ENCODE measurements at regions not wholly inside any gene's neighbourhood (a gene's known extent, or its start where the extent isn't known, plus 50 kb on each side); places are given as distances from the start of the nearest gene placed in this dataset.
"Not testable (repeated sequence)": the region's sequence is repeated elsewhere in the genome, so short reads cannot be mapped to it uniquely, and the experiment has no call there.

DNA sequence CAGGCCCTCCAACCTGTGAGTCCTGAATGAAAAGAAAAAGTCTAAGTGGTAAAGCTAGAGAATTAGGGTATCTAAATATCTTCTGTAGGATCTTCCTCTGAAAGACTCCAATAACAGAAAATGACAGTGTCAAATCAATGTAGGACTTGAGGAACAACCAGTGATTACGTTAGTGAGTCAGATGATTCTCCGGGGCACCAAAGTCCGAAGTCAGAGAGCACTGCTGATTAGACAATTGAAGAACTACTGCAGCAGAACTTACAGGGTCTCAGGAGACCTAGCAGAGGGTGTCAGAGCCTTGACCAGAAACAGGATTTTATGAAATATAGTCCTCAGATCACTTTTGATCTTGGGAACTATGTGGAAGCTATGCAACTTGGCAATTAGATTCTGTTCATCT is 605.8 kb downstream of the EPHA3 start:
- no peak overlapping the region for H3K4me3 ChIP-seq (ENCODE audit: low read depth in 1 of 2, low read length in 2 of 2)
- 78 to 80% methylated on average over 3 of the region's 3 CpGs for WGBS, 2 donors

DNA sequence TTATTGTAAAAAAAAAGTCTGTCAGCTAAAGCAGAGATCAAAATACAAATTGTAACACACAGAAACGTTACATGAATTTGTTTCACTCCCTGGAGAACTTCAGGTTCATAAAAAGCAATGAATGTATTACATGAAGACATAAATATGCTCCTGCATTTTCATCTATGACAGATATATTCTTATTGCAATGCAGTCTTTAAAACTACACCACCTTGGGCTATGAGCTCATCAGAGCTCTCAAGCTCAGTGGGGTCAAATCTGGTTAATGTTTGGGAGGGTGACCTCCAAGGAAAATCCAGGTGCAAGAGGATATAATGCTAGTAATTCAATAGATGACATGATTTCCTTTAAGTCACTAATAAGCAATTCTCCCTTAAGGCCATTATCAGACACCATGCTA is 606.8 kb downstream of the EPHA3 start:
- Histone ChIP-seq H3K27ac (ENCODE audit: low read depth in 2 of 2, low read length in 1 of 2) (no peak overlapping the region), H3K4me1 (ENCODE audit: control insufficient read depth in 2 of 2, insufficient read depth in 2 of 2, low read length in 1 of 2) (no peaks in the 10 kb centered on the region), H3K36me3 (ENCODE audit: control insufficient read depth in 2 of 2, insufficient read depth in 2 of 2, low read length in 1 of 2) (no peaks in the 10 kb centered on the region), H3K27me3 (ENCODE audit: control insufficient read depth in 1 of 2, insufficient read depth in 2 of 2, low read length in 2 of 2) (no peaks in the 10 kb centered on the region), H3K4me3 (ENCODE audit: low read depth in 1 of 2, low read length in 2 of 2) (no peak overlapping the region), H3K9me3 (ENCODE audit: control insufficient read depth in 2 of 2, insufficient read depth in 1 of 2, low read depth in 1 of 2, low read length in 1 of 2) (no peaks in the 10 kb centered on the region)
- 34 to 36% methylated on average over 1 of the region's 1 CpG for WGBS, 2 donors

More for the DNA sequence above, 605.8 kb downstream of the EPHA3 start:
- Histone ChIP-seq H3K9me3 (ENCODE audit: control insufficient read depth in 2 of 2, insufficient read depth in 1 of 2, low read depth in 1 of 2, low read length in 1 of 2) (no peaks in the 10 kb centered on the region), H3K27ac (ENCODE audit: low read depth in 2 of 2, low read length in 1 of 2) (no peak overlapping the region), H3K4me1 (ENCODE audit: control insufficient read depth in 2 of 2, insufficient read depth in 2 of 2, low read length in 1 of 2) (no peaks in the 10 kb centered on the region), H3K27me3 (ENCODE audit: control insufficient read depth in 1 of 2, insufficient read depth in 2 of 2, low read length in 2 of 2) (no peaks in the 10 kb centered on the region), H3K36me3 (ENCODE audit: control insufficient read depth in 2 of 2, insufficient read depth in 2 of 2, low read length in 1 of 2) (no peaks in the 10 kb centered on the region)

DNA sequence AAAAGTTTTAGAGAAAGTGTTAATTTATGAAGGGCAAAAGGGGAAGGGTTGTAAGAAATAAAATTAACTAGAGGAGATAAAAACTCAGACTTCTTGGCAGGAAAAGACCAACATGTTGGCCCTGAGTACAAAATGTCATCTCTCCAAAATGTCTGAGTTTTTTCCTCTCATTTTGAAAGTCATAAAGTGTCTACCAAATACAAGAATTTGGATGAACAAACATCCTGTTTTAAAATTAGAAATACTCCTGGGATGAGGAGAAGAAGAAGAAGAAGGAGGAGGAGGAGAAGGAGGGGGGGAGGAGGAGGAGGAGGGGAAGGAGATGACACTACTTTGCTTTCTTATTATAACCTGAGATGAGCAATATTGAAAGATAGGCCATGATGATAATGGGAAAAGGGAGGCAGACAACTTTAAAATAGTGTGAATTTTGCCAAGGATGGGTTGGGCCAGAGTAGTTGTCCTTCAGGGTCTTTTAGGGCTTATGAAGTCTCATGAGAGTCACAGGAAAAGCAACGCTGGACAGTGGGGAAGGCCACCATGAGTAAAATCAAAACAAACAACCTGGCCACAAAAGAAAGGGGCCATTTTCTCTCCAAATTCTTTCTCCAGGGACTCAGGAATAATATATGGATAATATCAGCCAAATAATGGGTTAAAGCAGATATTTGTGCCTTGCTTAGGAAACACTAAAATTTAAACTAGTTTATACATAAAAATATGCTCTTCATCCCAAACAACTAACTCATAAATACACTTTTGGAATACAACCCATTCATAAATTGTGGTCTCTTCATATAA is 632.9 kb downstream of the EPHA3 start:
- Histone ChIP-seq H3K4me3 (ENCODE audit: low read depth in 1 of 2, low read length in 2 of 2) (no peak overlapping the region), H3K36me3 (ENCODE audit: control insufficient read depth in 2 of 2, insufficient read depth in 2 of 2, low read length in 1 of 2) (no peaks in the 10 kb centered on the region), H3K9me3 (ENCODE audit: control insufficient read depth in 2 of 2, insufficient read depth in 1 of 2, low read depth in 1 of 2, low read length in 1 of 2) (no peaks in the 10 kb centered on the region), H3K4me1 (ENCODE audit: control insufficient read depth in 2 of 2, insufficient read depth in 2 of 2, low read length in 1 of 2) (no peaks in the 10 kb centered on the region), H3K27ac (ENCODE audit: low read depth in 2 of 2, low read length in 1 of 2) (no peak overlapping the region), H3K27me3 (ENCODE audit: control insufficient read depth in 1 of 2, insufficient read depth in 2 of 2, low read length in 2 of 2) (no peaks in the 10 kb centered on the region)
- WGBS, 2 donors: 47 to 67% methylated on average over 1 of the region's 1 CpG

DNA sequence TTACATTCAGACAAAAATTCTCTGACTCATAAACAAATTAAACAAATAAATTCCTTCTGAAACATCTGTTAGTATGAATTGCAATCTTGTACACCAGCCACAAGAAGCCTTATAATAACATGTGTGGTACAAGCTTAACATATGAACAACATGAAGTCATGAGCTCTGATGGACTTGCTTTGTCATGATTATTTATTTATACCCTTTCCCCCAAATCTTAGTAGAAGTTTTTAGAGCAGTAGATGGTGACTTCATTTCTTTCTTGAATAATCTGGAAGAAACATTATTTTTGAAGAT is 633.4 kb downstream of the EPHA3 start:
- Histone ChIP-seq H3K4me1 (ENCODE audit: control insufficient read depth in 2 of 2, insufficient read depth in 2 of 2, low read length in 1 of 2) (no peaks in the 10 kb centered on the region), H3K27ac (ENCODE audit: low read depth in 2 of 2, low read length in 1 of 2) (no peak overlapping the region), H3K27me3 (ENCODE audit: control insufficient read depth in 1 of 2, insufficient read depth in 2 of 2, low read length in 2 of 2) (no peaks in the 10 kb centered on the region), H3K36me3 (ENCODE audit: control insufficient read depth in 2 of 2, insufficient read depth in 2 of 2, low read length in 1 of 2) (no peaks in the 10 kb centered on the region), H3K4me3 (ENCODE audit: low read depth in 1 of 2, low read length in 2 of 2) (no peak overlapping the region), H3K9me3 (ENCODE audit: control insufficient read depth in 2 of 2, insufficient read depth in 1 of 2, low read depth in 1 of 2, low read length in 1 of 2) (no peaks in the 10 kb centered on the region)

DNA sequence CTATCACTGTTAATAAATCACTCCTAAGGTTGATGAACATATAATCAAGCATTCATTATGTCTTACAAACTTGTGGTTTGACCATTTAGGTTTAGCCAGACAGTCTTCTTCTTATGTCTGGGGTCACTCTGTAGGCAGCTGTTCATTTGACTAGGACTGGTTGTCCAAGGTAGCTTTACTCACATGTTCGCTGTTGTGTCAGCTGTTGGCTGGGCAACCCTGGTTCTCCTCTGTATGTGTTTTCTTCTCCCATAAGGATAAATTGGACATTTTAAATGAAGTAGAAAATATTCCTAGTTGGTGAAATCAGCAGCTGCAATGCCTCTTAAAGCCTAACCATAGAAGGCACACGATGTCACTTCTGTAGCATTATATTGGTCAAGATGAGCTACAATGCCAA is 635.1 kb downstream of the EPHA3 start:
- H3K27me3 ChIP-seq (ENCODE audit: control insufficient read depth in 1 of 2, insufficient read depth in 2 of 2, low read length in 2 of 2): no peaks in the 10 kb centered on the region
- H3K27ac ChIP-seq (ENCODE audit: low read depth in 2 of 2, low read length in 1 of 2): no peak overlapping the region
- no peaks in the 10 kb centered on the region for H3K4me1 ChIP-seq (ENCODE audit: control insufficient read depth in 2 of 2, insufficient read depth in 2 of 2, low read length in 1 of 2)
- no peak overlapping the region for H3K4me3 ChIP-seq (ENCODE audit: low read depth in 1 of 2, low read length in 2 of 2)
- H3K9me3 ChIP-seq (ENCODE audit: control insufficient read depth in 2 of 2, insufficient read depth in 1 of 2, low read depth in 1 of 2, low read length in 1 of 2): no peaks in the 10 kb centered on the region
- no peaks in the 10 kb centered on the region for H3K36me3 ChIP-seq (ENCODE audit: control insufficient read depth in 2 of 2, insufficient read depth in 2 of 2, low read length in 1 of 2)
- WGBS, 2 donors: 85 to 92% methylated on average over 2 of the region's 2 CpGs

DNA sequence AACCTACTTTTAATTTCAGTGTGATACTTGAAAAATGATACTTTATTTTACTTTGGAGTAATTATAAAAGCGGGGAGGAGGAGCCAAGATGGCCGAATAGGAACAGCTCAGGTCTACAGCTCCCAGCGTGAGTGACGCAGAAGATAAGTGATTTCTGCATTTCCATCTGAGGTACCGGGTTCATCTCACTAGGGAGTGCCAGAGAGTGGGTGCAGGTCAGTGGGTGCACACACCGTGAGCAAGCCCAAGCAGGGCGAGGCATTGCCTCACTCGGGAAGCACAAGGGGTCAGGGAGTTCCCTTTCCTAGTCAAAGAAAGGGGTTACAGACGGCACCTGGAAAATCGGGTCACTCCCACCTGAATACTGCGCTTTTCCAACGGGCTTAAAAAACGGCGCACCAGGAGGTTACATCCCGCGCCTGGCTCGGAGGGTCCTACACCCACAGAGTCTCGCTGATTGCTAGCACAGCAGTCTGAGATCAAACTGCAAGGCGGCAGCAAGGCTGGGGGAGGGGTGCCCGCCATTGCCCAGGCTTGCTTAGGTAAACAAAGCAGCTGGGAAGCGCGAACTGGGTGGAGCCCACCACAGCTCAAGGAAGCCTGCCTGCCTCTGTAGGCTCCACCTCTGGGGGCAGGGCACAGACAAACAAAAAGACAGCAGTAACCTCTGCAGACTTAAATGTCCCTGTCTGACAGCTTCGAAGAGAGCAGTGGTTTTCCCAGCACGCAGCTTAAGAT is 640.3 kb downstream of the EPHA3 start:
- H3K9me3 ChIP-seq (ENCODE audit: control insufficient read depth in 2 of 2, insufficient read depth in 1 of 2, low read depth in 1 of 2, low read length in 1 of 2); H3K4me1 ChIP-seq (ENCODE audit: control insufficient read depth in 2 of 2, insufficient read depth in 2 of 2, low read length in 1 of 2); H3K36me3 ChIP-seq (ENCODE audit: control insufficient read depth in 2 of 2, insufficient read depth in 2 of 2, low read length in 1 of 2); H3K4me3 ChIP-seq (ENCODE audit: low read depth in 1 of 2, low read length in 2 of 2); H3K27ac ChIP-seq (ENCODE audit: low read depth in 2 of 2, low read length in 1 of 2); H3K27me3 ChIP-seq (ENCODE audit: control insufficient read depth in 1 of 2, insufficient read depth in 2 of 2, low read length in 2 of 2): not testable (repeated sequence)
- 85 to 86% methylated on average over 22 to 24 of the region's 24 CpGs for WGBS, 2 donors

DNA sequence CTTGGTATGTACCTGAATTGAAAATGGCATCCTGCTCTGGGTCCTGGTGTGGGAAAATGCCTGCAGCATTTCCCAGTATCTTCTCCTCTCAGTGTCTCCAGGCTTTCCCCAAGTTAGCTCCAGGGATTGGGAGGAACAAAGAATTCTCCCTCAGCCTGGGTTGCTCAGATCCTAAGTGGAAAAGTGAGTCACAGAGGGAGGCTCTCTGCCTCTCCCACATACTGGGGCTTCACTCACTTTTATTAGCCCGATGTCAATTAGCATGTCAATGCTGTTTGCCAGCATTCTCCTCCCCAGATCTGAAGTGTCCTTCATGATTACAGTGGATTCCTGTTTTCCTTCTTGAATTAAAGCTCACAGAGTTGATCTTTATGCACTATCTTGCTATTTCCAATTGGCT is 655.0 kb downstream of the EPHA3 start:
- Histone ChIP-seq H3K4me1 (ENCODE audit: control insufficient read depth in 2 of 2, insufficient read depth in 2 of 2, low read length in 1 of 2) (no peaks in the 10 kb centered on the region), H3K9me3 (ENCODE audit: control insufficient read depth in 2 of 2, insufficient read depth in 1 of 2, low read depth in 1 of 2, low read length in 1 of 2) (peaks cover 0 to 16% of the 10 kb centered on the region in 2 donors), H3K27ac (ENCODE audit: low read depth in 2 of 2, low read length in 1 of 2) (no peak overlapping the region), H3K4me3 (ENCODE audit: low read depth in 1 of 2, low read length in 2 of 2) (no peak overlapping the region), H3K27me3 (ENCODE audit: control insufficient read depth in 1 of 2, insufficient read depth in 2 of 2, low read length in 2 of 2) (no peaks in the 10 kb centered on the region), H3K36me3 (ENCODE audit: control insufficient read depth in 2 of 2, insufficient read depth in 2 of 2, low read length in 1 of 2) (no peaks in the 10 kb centered on the region)
- 80 to 86% methylated on average over 1 of the region's 1 CpG for WGBS, 2 donors

DNA sequence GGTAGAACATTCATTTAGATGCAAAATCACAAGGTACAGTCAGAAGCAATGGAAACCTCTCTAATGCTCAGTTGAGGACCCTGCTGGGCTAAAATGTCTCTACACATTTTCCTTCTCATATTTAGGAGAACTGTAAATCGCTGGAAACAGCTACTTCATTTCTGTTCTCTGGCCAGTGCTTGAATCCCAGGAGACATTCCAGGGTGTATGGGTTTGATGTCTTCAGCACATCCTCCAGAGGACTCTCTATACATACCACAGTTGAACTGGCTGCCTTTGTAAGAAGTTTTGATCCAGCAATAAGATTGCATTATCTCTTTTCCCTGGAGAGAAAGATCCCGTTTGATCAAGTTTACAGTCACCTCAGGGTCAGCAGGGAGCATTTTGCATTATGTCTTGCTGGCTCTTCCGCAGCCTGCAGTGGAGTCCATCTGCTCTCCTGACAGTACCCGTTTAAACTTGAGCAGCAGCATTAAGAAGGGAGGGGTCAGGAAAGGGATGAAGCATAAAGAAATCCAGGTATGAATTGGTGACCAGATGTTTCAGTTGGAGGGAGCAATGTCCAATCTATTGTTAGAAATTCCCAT is 676.0 kb downstream of the EPHA3 start:
- Histone ChIP-seq H3K27me3 (ENCODE audit: control insufficient read depth in 1 of 2, insufficient read depth in 2 of 2, low read length in 2 of 2) (no peaks in the 10 kb centered on the region), H3K27ac (ENCODE audit: low read depth in 2 of 2, low read length in 1 of 2) (no peak overlapping the region), H3K4me1 (ENCODE audit: control insufficient read depth in 2 of 2, insufficient read depth in 2 of 2, low read length in 1 of 2) (no peaks in the 10 kb centered on the region), H3K9me3 (ENCODE audit: control insufficient read depth in 2 of 2, insufficient read depth in 1 of 2, low read depth in 1 of 2, low read length in 1 of 2) (no peaks in the 10 kb centered on the region), H3K4me3 (ENCODE audit: low read depth in 1 of 2, low read length in 2 of 2) (no peak overlapping the region), H3K36me3 (ENCODE audit: control insufficient read depth in 2 of 2, insufficient read depth in 2 of 2, low read length in 1 of 2) (no peaks in the 10 kb centered on the region)
- WGBS, 2 donors: 48 to 55% methylated on average over 4 of the region's 4 CpGs

DNA sequence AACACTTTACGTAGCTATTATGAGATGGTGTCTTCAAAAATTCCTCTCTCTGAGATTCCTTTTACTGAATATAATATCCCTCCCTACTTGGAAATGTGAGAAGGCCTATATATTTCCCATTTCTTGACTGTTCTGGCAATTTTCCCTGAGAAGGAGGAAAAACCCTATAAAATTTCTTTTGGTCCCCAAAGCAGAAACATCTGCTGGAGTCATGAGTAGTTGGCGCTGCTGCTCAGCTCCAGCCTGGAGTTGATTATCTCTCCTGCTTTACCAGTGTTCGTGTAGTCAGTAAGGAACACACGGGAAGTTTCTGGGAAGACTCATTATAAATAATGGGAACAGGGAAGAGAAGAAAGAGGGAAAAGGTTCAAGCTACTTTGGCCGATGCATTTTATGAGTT is 680.1 kb downstream of the EPHA3 start:
- Histone ChIP-seq H3K4me1 (ENCODE audit: control insufficient read depth in 2 of 2, insufficient read depth in 2 of 2, low read length in 1 of 2) (no peaks in the 10 kb centered on the region), H3K27me3 (ENCODE audit: control insufficient read depth in 1 of 2, insufficient read depth in 2 of 2, low read length in 2 of 2) (no peaks in the 10 kb centered on the region), H3K9me3 (ENCODE audit: control insufficient read depth in 2 of 2, insufficient read depth in 1 of 2, low read depth in 1 of 2, low read length in 1 of 2) (peaks cover 0 to 2% of the 10 kb centered on the region in 2 donors), H3K4me3 (ENCODE audit: low read depth in 1 of 2, low read length in 2 of 2) (no peak overlapping the region), H3K36me3 (ENCODE audit: control insufficient read depth in 2 of 2, insufficient read depth in 2 of 2, low read length in 1 of 2) (no peaks in the 10 kb centered on the region), H3K27ac (ENCODE audit: low read depth in 2 of 2, low read length in 1 of 2) (no peak overlapping the region)
- WGBS, 2 donors: 77 to 79% methylated on average over 5 of the region's 5 CpGs

DNA sequence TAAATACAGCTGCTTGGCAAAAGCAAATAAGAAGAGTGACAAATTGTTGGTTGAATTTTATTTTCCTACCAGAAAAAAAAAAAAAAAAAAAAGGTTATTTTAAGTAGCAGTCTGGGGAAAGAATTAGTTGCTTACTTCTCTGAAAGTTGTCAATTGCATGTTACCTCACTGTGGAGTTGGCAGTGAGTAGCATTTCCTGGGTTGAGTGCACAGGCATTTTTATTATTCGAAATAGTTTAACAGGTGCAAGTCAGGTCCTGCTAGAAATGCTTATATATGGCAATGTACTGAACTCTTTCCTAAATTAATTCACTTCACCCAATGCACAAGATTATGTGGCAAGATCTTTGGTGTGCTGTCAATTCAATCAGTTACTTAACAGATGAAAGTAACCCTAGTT is 680.6 kb downstream of the EPHA3 start:
- Histone ChIP-seq H3K9me3 (ENCODE audit: control insufficient read depth in 2 of 2, insufficient read depth in 1 of 2, low read depth in 1 of 2, low read length in 1 of 2) (peaks cover 0 to 2% of the 10 kb centered on the region in 2 donors), H3K4me3 (ENCODE audit: low read depth in 1 of 2, low read length in 2 of 2) (no peak overlapping the region), H3K4me1 (ENCODE audit: control insufficient read depth in 2 of 2, insufficient read depth in 2 of 2, low read length in 1 of 2) (no peaks in the 10 kb centered on the region), H3K27me3 (ENCODE audit: control insufficient read depth in 1 of 2, insufficient read depth in 2 of 2, low read length in 2 of 2) (no peaks in the 10 kb centered on the region), H3K27ac (ENCODE audit: low read depth in 2 of 2, low read length in 1 of 2) (no peak overlapping the region), H3K36me3 (ENCODE audit: control insufficient read depth in 2 of 2, insufficient read depth in 2 of 2, low read length in 1 of 2) (no peaks in the 10 kb centered on the region)
- WGBS, 2 donors: 44 to 45% methylated on average over 1 of the region's 1 CpG

Measured in esophagus (tissue), 2 donors.